Hepatocyte (in vitro differentiated cells): ENCODE measurements at regions not wholly inside any gene's neighbourhood (a gene's known extent, or its start where the extent isn't known, plus 50 kb on each side); places are given as distances from the start of the nearest gene placed in this dataset.

Experiments
- DNase-seq: peaks from one replicate; pipeline ENCODE4 v3.0.0-alpha.2; 2016; ENCODE audit warnings: low spot score
- H2AFZ ChIP-seq: fragments of 200-600 bp; sonication (generic); 2 replicates; pipeline ENCODE4 v1.6.0; 2016; ENCODE audit warnings: antibody characterized with exemption, mild to moderate bottlenecking
- H3K27ac ChIP-seq: fragments of 200-600 bp; sonication (generic); 2 replicates; pipeline ENCODE4 v1.5.1; 2016; ENCODE audit warnings: mild to moderate bottlenecking
- H3K27me3 ChIP-seq: fragments of 200-600 bp; sonication (generic); 2 replicates; pipeline ENCODE4 v1.6.1; 2016
- H3K36me3 ChIP-seq: fragments of 200-600 bp; sonication (generic); replicated peaks from 2 replicates; pipeline ENCODE4 v1.5.1; 2016; ENCODE audit warnings: low read depth; ENCODE audit not compliant: insufficient read depth
- H3K4me1 ChIP-seq: fragments of 200-600 bp; sonication (generic); 2 replicates; pipeline ENCODE4 v1.5.1; 2016; ENCODE audit warnings: mild to moderate bottlenecking, moderate library complexity; ENCODE audit not compliant: insufficient read depth
- H3K4me2 ChIP-seq: fragments of 200-600 bp; sonication (generic); 2 replicates; pipeline ENCODE4 v1.6.0; 2016
- H3K4me3 ChIP-seq: fragments of 200-600 bp; sonication (generic); 2 replicates; pipeline ENCODE4 v1.5.1; 2016; ENCODE audit warnings: mild to moderate bottlenecking
- H3K79me2 ChIP-seq: fragments of 200-600 bp; sonication (generic); 2 replicates; pipeline ENCODE4 v1.6.0; 2017; ENCODE audit warnings: mild to moderate bottlenecking
- H3K9me2 ChIP-seq: fragments of 200-600 bp; sonication (generic); replicated peaks from 2 replicates; pipeline ENCODE4 v1.6.0; 2017; ENCODE audit warnings: mild to moderate bottlenecking; ENCODE audit not compliant: insufficient read depth
- H3K9me3 ChIP-seq: fragments of 200-600 bp; sonication (generic); 2 replicates; pipeline ENCODE4 v1.5.1; 2016; ENCODE audit warnings: low read depth, mild to moderate bottlenecking
- H4K20me1 ChIP-seq: fragments of 200-600 bp; sonication (generic); 2 replicates; pipeline ENCODE4 v1.6.0; 2016; ENCODE audit warnings: mild to moderate bottlenecking; ENCODE audit not compliant: insufficient read depth, poor library complexity, severe bottlenecking
- CTCF ChIP-seq: fragments of 200-600 bp; sonication (generic); IDR thresholded peaks from 2 replicates; pipeline ENCODE4 v1.5.1; 2016; ENCODE audit warnings: antibody characterized with exemption, mild to moderate bottlenecking; ENCODE audit not compliant: poor library complexity
- EZH2 ChIP-seq: fragments of 200-600 bp; sonication (generic); IDR thresholded peaks from 2 replicates; pipeline ENCODE4 v1.6.1; 2016; ENCODE audit warnings: antibody characterized with exemption, mild to moderate bottlenecking, borderline replicate concordance
- EZH2phosphoT487 ChIP-seq: fragments of 200-600 bp; sonication (generic); IDR thresholded peaks from one replicate; pipeline ENCODE4 v1.6.1; 2018; ENCODE audit warnings: antibody characterized with exemption, mild to moderate bottlenecking, low read depth, moderate library complexity; ENCODE audit not compliant: unreplicated experiment, severe bottlenecking
- WGBS: methylation state at CpG from one replicate; pipeline ENCODE4 v1.1.6; 2016; ENCODE audit warnings: low lambda C conversion rate; ENCODE audit errors: missing lambda C conversion rate; 5-methylcytosine and 5-hydroxymethylcytosine counted together

- H2AFZ ChIP-seq = no peak overlapping the region
- no peak for TF ChIP-seq CTCF
- TF ChIP-seq EZH2 = no peak
- no peak for TF ChIP-seq EZH2phosphoT487
- no peaks in the 10 kb centered on the region for H3K9me2 ChIP-seq
- no peaks in the 10 kb centered on the region for H4K20me1 ChIP-seq
- H3K79me2 ChIP-seq = no peaks in the 10 kb centered on the region
- no peaks in the 10 kb centered on the region for H3K36me3 ChIP-seq
- H3K9me3 ChIP-seq = no peaks in the 10 kb centered on the region
- H3K27me3 ChIP-seq = no peaks in the 10 kb centered on the region
- no peak for DNase-seq
- H3K4me1 ChIP-seq = no peaks in the 10 kb centered on the region
- no peak overlapping the region for H3K27ac ChIP-seq
- no peak overlapping the region for H3K4me2 ChIP-seq
- H3K4me3 ChIP-seq = no peak overlapping the region
- WGBS = 58% methylated on average over 3 of the region's 3 CpGs
Measured at GRCh38 chr20:60306105-60306504, 347.9 kb downstream of the CDH26 start.

DNA sequence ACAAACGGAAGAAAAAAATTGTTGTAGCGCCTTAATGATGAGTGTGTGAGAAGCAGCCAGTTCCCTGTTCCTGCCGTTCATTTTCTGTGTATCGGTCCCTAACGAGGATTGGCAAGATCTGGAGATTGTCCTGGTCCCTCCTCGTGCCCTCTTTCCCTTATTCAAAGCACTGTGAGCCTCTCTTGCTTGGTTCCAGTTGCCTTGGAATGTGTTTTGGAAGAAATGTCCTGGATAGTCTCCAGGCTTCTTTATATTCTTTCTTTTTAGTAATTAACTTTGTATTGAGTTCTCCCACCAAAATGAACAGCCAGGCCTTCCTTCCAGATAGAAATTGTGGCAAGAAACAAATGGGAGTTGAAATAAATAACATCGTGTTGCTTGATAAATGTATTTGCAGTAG is 348.3 kb downstream of the CDH26 start:
- TF ChIP-seq EZH2 (no peak), CTCF (no peak), EZH2phosphoT487 (no peak)
- no peaks in the 10 kb centered on the region for H4K20me1 ChIP-seq
- no peaks in the 10 kb centered on the region for H3K27me3 ChIP-seq
- H3K4me1 ChIP-seq = no peaks in the 10 kb centered on the region
- H3K4me2 ChIP-seq = no peak overlapping the region
- DNase-seq = no peak
- H3K9me2 ChIP-seq = no peaks in the 10 kb centered on the region
- no peak overlapping the region for H2AFZ ChIP-seq
- H3K79me2 ChIP-seq = no peaks in the 10 kb centered on the region
- no peaks in the 10 kb centered on the region for H3K9me3 ChIP-seq
- no peak overlapping the region for H3K27ac ChIP-seq
- 80% methylated on average over 7 of the region's 7 CpGs for WGBS
- no peak overlapping the region for H3K4me3 ChIP-seq
- H3K36me3 ChIP-seq = no peaks in the 10 kb centered on the region

DNA sequence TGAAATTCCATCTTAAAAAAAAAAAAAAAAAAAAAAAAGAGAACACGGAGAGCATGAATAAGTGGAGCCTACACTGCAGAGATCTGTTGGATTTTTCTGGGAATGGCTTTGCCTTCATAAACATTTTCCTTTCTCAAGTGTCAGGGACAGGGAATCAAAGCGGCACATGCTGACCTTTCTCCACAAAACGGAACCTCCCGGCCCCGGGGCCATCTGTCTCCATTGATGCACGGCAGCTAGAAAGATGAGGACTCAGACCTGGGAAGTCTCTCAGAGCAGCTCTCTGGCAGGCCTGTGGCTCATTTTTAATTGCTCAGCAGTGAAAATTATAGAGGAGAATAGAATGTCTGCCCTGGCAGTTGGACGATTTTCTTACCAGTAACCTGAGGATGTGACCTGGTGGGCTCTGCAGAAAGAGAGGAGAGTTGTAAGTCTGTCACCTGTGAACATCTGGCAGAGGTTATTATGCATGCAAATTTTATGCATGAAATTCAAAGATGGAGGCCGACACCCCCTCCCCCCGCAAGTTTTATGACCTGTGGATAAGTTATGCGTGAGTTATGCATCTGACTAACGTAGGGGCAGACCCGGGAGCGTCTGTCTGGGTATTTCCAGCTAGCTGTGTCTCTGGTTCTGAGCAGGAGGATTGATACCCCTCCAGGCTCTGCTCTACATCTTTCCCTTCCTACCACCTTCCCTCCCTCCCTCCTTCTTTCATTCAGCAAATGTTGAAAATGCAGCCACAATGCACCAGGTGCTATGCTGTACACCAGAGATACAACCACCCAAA is 352.5 kb downstream of the CDH26 start:
- no peaks in the 10 kb centered on the region for H3K79me2 ChIP-seq
- H3K9me3 ChIP-seq = no peaks in the 10 kb centered on the region
- H3K4me3 ChIP-seq = no peak overlapping the region
- H3K9me2 ChIP-seq = no peaks in the 10 kb centered on the region
- DNase-seq = no peak
- no peaks in the 10 kb centered on the region for H4K20me1 ChIP-seq
- no peaks in the 10 kb centered on the region for H3K4me1 ChIP-seq
- H3K36me3 ChIP-seq = no peaks in the 10 kb centered on the region
- no peaks in the 10 kb centered on the region for H3K27me3 ChIP-seq
- no peak overlapping the region for H3K27ac ChIP-seq
- WGBS = 92% methylated on average over 13 of the region's 13 CpGs
- no peak overlapping the region for H3K4me2 ChIP-seq
- no peak for TF ChIP-seq EZH2
- TF ChIP-seq CTCF = no peak
- TF ChIP-seq EZH2phosphoT487 = no peak
- no peak overlapping the region for H2AFZ ChIP-seq
